NCI-H774 (cell line): ENCODE measurements at regions not wholly inside any gene's neighbourhood (a gene's known extent, or its start where the extent isn't known, plus 50 kb on each side); places are given as distances from the start of the nearest gene placed in this dataset.
A peak's percentile ranks its signal among the peaks of the same experiment; 100 is the strongest.

Experiments
- DNase-seq: peaks from one replicate; lab custom pipeline; 2025; lab: John Stamatoyannopoulos, UW

GRCh38 chr16:79790854-79791253 lies 190.3 kb upstream of the MAF start:
- DNase-seq, result no peak

GRCh38 chr16:79788949-79789348 lies 188.4 kb upstream of the MAF start:
- no peak for DNase-seq

DNA sequence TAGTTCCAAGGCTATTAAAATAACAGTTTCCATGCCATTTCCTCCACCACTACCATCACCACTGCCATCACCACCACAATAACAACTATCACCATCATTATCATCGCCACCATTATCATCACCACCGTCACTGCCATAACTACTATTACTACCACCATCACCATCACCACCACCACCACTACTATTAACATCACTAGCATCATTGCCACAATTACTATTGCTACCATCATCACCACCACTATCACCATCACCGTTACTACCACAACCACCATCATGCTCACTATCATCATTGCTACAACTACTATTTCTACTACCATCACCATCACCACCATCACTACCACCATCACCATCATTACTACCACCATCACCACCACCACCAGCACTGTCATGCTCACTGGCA lies 185.9 kb upstream of the MAF start:
- no peak for DNase-seq

- DNase-seq, result no peak
Measured at GRCh38 chr16:79784007-79784406, 183.5 kb upstream of the MAF start.

DNA sequence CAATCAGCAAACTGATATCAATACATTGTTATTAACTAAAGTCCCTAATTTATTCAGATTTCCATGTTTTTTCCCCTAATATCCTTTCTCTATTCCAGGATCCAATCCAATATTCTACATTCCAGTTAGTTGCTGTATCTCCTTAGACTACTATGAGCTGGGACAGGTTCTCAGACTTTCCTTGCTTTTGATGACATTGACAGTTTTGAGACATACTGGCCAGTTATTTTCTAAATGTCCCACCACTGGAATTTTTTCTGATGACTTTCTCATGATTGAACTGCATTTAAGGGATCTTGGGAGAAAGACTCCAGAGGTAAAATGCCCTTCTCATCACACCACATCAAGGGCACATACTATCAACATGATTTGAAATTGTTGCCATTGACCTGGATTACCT lies 177.1 kb upstream of the MAF start:
- no peak for DNase-seq

GRCh38 chr16:79776243-79776847 lies 175.8 kb upstream of the MAF start:
- DNase-seq, result no peak

- DNase-seq, result no peak
Measured at GRCh38 chr16:79772784-79773183, 172.2 kb upstream of the MAF start.

- DNase-seq, result no peak
Measured at GRCh38 chr16:79772048-79772447, 171.5 kb upstream of the MAF start.

GRCh38 chr16:79770244-79771064 lies 169.9 kb upstream of the MAF start:
- peak; percentile 6 for DNase-seq

- no peak for DNase-seq
Measured at GRCh38 chr16:79769928-79770243, 169.3 kb upstream of the MAF start.

DNA sequence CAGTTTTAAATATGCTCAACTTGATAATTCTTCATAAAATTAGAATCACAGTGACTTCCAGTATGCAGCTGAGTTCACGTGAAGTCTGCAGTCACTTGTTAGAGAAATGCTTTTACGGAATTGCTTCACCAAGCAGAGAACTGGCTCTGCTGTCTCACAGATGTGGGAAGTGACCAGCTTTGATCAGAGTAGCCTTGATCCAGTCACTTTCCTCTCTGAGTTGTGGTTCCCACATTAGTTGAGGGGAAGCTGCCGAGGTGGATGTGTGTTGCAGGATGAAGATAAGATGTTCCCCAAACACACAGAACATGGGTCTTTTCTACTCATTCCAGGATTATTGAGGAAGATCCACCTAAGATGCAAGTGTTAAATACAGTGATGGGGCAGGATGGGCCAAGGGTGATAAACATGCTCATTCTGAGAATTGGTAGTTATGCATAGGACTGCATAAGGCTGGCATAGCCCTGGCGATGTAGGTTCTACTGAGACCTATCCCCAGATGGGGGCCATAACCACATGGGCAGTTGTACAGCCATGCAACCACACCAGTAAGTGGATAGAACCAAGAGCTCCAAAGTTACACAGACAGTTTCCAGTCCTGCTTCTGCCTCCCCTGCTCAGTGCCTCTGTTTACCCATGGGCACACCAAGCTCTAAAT lies 168.9 kb upstream of the MAF start:
- DNase-seq, result no peak

GRCh38 chr16:79768276-79768970 lies 167.9 kb upstream of the MAF start:
- DNase-seq, result no peak

- no peak for DNase-seq
Measured at GRCh38 chr16:79767421-79768275, 167.1 kb upstream of the MAF start.

DNA sequence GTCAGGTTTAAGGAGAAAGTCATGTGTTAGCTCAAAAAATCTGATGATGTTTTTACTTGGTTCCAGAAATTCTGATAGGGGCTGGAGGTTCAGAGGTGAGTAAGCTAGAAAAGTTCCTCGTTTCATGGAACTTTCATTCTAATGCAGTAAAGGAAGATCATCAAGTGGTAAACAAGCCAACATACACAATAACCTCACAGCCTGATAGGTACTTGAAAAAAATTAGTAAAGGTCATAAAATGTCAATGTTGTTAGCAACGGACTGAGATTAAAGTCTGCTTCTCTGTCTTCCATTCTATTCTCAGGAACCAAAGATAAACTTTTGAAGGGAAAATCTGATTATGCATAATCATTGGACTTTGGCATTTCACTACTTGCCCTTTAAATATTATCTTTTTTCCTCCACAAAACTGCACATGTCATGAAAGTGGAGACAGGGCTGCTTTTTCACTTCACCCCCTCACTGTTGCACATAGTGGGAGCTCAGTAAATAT lies 165.4 kb upstream of the MAF start:
- no peak for DNase-seq

- DNase-seq, result no peak
Measured at GRCh38 chr16:79765431-79765830, 164.9 kb upstream of the MAF start.

DNA sequence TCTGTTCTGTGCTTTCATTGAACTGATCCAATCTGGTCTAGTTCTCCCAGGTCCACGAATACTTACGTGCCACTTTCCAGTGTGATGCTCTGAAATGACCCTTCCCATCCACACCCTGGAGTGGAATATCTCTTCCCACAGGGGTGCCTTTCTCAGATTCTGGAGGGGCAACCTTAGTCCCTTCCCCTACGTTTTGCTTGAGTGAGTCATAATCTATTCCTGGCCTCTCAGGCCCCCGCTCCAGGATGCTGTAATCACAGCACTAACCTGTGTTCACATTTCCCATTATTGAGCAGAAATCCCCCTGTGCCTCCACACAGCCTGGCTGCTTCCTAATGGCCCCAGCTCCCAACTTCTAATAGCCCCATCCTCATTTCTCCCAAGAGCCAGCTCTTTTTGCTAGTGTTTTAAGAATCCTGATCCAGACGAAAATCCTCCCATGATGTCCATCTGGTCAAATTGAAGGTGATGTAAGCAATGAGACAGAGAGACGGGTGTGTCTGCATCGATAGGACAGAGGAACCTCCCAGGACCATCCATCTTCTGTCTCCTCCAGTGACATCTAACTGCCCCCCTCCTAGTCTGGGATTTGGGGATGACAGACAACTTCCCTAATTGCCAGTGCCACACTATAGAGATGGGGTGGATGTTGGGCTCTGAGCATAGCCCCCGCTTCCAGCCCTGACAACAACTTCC lies 164.0 kb upstream of the MAF start:
- no peak for DNase-seq

DNA sequence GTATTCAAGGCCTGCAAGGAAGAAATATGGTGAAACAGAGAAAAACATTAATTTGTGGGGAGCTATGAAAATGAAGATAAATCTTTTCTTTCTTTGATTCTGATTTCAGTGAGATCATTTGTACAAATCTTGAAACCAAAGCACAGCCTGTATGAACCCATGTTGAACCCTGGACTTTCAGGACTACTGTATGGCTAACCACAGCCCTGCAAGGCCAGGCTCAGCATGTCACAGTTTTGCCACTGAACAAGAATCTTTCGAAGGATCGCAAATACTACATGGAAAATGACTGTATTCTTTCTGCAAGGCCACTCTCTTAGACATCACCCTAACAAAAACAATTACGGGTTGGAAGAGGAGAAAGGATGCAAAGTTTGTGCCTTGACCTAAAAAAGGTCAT lies 161.7 kb upstream of the MAF start:
- no peak for DNase-seq

DNA sequence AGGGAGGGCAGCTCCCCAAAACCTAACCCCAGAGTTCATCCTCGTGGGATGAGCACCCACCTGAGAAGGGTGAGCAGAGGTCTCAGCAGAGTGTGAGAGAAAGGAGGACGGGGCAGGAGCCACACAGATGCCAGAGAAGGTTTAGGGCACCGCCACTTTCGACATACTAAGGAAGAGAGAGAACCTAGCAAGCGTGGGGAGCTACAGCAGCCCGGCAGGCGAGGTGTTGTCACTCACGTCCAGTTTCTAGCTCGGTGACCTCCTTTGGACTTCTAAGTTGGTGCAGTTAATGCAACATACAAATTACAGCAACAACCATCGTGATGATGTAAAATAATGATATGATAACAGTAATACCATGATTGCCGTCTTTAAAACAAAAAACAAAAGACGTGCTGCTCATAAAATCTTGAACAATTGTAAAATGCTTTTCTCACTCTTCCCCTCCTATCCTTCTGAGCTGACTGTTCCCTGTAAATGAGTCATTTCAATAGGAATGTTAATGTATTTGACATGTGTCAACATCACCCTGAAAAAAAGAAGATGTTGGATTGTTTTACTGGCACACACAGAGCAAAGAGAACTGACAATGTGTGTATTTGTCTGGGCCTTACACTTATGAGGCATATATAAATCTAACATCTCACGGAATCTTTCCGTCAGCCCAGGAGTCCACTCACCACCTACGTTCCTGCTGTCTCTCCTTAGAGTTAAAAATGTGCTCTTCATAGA lies 158.2 kb upstream of the MAF start:
- DNase-seq, result no peak

DNA sequence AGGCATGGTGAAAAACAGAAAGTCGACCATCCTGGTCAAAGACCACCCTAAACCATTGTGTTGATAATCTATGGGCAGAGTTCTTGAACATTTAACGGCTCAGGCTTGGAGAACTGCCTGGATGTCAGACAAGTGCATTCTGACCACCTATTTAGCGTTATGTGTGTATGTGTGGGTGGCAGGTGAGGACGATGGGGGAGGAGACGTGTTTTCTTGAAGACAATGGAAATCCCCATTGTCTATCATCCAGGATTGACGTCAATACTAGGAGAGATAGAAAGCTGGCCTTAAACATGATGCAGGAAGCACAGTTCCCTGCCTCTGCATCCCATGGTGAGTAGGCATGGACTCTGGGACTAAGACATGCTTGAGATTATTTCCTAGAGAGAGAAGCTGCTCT lies 157.4 kb upstream of the MAF start:
- no peak for DNase-seq

GRCh38 chr16:79757163-79757562 lies 156.6 kb upstream of the MAF start:
- no peak for DNase-seq
